Astrocyte (in vitro differentiated cells and primary cell): ENCODE measurements at regions not wholly inside any gene's neighbourhood (a gene's known extent, or its start where the extent isn't known, plus 50 kb on each side); places are given as distances from the start of the nearest gene placed in this dataset.

Experiments used
- EZH2 ChIP-seq: IDR thresholded peaks from 2 replicates; pipeline ENCODE4 v1.6.1; 2012; ENCODE audit warnings: mild to moderate bottlenecking, low read length, inconsistent platforms; ENCODE audit not compliant: insufficient read depth
- TF ChIP-seq, protein P1 (sequence below): IDR thresholded peaks from 2 replicates; pipeline ENCODE4 v1.5.1; 2011; ENCODE audit warnings: low read depth, mild to moderate bottlenecking, inconsistent platforms, low read length, moderate library complexity; ENCODE audit not compliant: insufficient read depth

DNA sequence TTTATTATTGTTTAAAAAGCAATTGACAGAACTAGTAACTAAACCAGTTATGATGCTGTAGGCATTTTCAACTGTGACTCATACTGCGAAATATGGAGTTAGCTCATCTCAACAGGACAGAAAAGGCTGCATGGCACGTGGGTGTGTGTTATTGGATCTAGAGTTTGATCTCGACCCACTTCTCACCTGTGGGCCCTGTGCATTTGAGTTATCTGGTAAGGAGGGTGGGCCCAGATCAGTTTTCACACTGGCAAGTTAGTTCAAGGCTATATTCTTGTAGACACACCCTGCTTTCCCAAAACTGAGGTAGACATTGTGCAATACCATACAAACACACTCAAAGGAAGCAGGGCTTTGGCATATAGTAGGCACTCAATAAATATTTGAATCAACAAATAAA lies 71.3 kb upstream of the PRDX6 start:
- TF ChIP-seq, protein P1, sequence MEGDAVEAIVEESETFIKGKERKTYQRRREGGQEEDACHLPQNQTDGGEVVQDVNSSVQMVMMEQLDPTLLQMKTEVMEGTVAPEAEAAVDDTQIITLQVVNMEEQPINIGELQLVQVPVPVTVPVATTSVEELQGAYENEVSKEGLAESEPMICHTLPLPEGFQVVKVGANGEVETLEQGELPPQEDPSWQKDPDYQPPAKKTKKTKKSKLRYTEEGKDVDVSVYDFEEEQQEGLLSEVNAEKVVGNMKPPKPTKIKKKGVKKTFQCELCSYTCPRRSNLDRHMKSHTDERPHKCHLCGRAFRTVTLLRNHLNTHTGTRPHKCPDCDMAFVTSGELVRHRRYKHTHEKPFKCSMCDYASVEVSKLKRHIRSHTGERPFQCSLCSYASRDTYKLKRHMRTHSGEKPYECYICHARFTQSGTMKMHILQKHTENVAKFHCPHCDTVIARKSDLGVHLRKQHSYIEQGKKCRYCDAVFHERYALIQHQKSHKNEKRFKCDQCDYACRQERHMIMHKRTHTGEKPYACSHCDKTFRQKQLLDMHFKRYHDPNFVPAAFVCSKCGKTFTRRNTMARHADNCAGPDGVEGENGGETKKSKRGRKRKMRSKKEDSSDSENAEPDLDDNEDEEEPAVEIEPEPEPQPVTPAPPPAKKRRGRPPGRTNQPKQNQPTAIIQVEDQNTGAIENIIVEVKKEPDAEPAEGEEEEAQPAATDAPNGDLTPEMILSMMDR: no peak
- TF ChIP-seq EZH2: no peak
